ENCODE measurements at regions not wholly inside any gene's neighbourhood (a gene's known extent, or its start where the extent isn't known, plus 50 kb on each side); places are given as distances from the start of the nearest gene placed in this dataset.

DNA sequence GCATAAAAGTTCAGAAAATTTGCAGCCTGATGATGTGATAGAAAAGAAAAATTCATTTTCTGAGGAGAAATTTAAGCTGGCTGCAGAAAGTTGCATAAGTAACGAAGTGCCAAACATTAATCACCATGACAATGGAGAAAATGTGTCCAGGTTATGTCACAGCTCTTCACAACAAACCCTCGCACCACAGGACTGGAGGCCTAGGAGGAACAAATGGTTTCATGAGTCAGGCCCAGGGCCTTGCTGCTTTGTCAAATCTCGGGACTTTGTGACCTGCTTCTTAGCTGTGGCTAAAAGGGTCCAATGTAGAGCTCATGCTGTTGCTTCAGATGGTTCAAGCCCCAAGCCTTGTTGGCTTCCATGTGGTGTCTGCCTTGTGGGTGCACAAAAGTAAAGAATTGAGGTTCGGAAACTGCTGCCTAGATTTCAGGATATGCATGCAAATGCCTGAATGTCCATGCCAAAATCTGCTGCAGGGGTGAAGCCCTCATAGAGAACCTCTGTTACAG, 527.4 kb downstream of the SH3BGRL start:
- H3K36me3 Mint-ChIP-seq (ENCODE audit: insufficient read depth in 1 of 3, low read depth in 3 of 3) = peaks cover 6 to 43% (median 10%) of the 10 kb centered on the region in 3 experiments; a peak in 6 of 7 replicates
- Histone ChIP-seq H3K9me3 (ENCODE audit: control insufficient read depth, low read depth, low read length) (peaks cover 46% of the 10 kb centered on the region), H4K20me1 (ENCODE audit: control insufficient read depth, insufficient read depth, insufficient read length) (no peaks in the 10 kb centered on the region)

More for the DNA sequence above, 527.4 kb downstream of the SH3BGRL start:
- Histone ChIP-seq H2BK12ac (ENCODE audit: insufficient read length, low read depth, low read length) (no peak overlapping the region), H2AFZ (ENCODE audit: low read length) (no peak overlapping the region), H3K23me2 (ENCODE audit: insufficient read length, low read depth, low read length, poor library complexity, severe bottlenecking) (no peaks in the 10 kb centered on the region), H3K4me2 (ENCODE audit: insufficient read depth, insufficient read length, low read length) (no peak overlapping the region), H2BK5ac (ENCODE audit: insufficient read length, low read length) (no peak overlapping the region), H3T11ph (ENCODE audit: low read length) (no peak overlapping the region), H3K23ac (ENCODE audit: insufficient read length, low read depth, low read length) (no peak overlapping the region), H4K5ac (ENCODE audit: insufficient read length, low read depth, low read length) (no peak overlapping the region), H3K4me1 (ENCODE audit: insufficient read depth, low read length) (no peaks in the 10 kb centered on the region), H3K4ac (ENCODE audit: low read depth, low read length) (no peak overlapping the region), H2BK120ac (ENCODE audit: low read depth, low read length, poor library complexity, severe bottlenecking) (no peak overlapping the region), H3K79me1 (ENCODE audit: insufficient read depth, low read depth, low read length, poor library complexity, severe bottlenecking) (no peaks in the 10 kb centered on the region), H2BK20ac (ENCODE audit: low read depth, low read length, poor library complexity, severe bottlenecking) (no peak overlapping the region), H3K79me2 (ENCODE audit: insufficient read depth, low read length) (no peaks in the 10 kb centered on the region), H4K91ac (ENCODE audit: insufficient read length, low read depth, low read length) (no peak overlapping the region), H3K27me3 (ENCODE audit: insufficient read depth, low read length) (no peaks in the 10 kb centered on the region), H3K14ac (ENCODE audit: insufficient read depth, low read length) (no peak overlapping the region), H2BK15ac (ENCODE audit: low read depth, low read length) (no peak overlapping the region), H3K27ac (ENCODE audit: insufficient read length, low read depth, low read length) (no peak overlapping the region), H3K9ac (ENCODE audit: extremely low read depth, insufficient read length, low read length) (no peak overlapping the region), H2AK5ac (ENCODE audit: insufficient read length, low read length) (no peak overlapping the region), H3K56ac (ENCODE audit: insufficient read length, low read depth, low read length) (no peak overlapping the region), H4K8ac (replicated peaks; ENCODE audit: insufficient read length, low read depth, low read length) (no peak overlapping the region), H3K18ac (ENCODE audit: insufficient read length, low read depth, low read length) (no peak overlapping the region)
- no peak overlapping the region for H3K4me3 Mint-ChIP-seq
- no peaks in the 10 kb centered on the region for H3K4me1 Mint-ChIP-seq
- peaks cover 96 to 98% of the 10 kb centered on the region in 2 experiments for H3K9me3 Mint-ChIP-seq
- WGBS (ENCODE audit: extremely low coverage, insufficient read length, low lambda C conversion rate) = no CpG with 5 or more reads among the region's 4 CpGs
- H3K27me3 Mint-ChIP-seq (ENCODE audit: low read depth) = no peaks in the 10 kb centered on the region; the same call in 1 of the 2 replicates
- TF ChIP-seq, protein P1, sequence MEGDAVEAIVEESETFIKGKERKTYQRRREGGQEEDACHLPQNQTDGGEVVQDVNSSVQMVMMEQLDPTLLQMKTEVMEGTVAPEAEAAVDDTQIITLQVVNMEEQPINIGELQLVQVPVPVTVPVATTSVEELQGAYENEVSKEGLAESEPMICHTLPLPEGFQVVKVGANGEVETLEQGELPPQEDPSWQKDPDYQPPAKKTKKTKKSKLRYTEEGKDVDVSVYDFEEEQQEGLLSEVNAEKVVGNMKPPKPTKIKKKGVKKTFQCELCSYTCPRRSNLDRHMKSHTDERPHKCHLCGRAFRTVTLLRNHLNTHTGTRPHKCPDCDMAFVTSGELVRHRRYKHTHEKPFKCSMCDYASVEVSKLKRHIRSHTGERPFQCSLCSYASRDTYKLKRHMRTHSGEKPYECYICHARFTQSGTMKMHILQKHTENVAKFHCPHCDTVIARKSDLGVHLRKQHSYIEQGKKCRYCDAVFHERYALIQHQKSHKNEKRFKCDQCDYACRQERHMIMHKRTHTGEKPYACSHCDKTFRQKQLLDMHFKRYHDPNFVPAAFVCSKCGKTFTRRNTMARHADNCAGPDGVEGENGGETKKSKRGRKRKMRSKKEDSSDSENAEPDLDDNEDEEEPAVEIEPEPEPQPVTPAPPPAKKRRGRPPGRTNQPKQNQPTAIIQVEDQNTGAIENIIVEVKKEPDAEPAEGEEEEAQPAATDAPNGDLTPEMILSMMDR (conservative IDR thresholded peaks at IDR 0.05) = no peak
- no peak overlapping the region for H3K27ac Mint-ChIP-seq
- DNase-seq = no peak

Data from H9 (cell line).